Myocyte (in vitro differentiated cells): ENCODE measurements at regions not wholly inside any gene's neighbourhood (a gene's known extent, or its start where the extent isn't known, plus 50 kb on each side); places are given as distances from the start of the nearest gene placed in this dataset.

Experiments used
- DNase-seq: peaks from one replicate; pipeline ENCODE4 v3.0.0-alpha.2; 2012; ENCODE audit warnings: low read depth

GRCh38 chr17:57174591-57174990, 81.7 kb upstream of the MSI2 start:
- no peak for DNase-seq

GRCh38 chr17:57178839-57179238, 77.5 kb upstream of the MSI2 start:
- DNase-seq, result no peak

DNA sequence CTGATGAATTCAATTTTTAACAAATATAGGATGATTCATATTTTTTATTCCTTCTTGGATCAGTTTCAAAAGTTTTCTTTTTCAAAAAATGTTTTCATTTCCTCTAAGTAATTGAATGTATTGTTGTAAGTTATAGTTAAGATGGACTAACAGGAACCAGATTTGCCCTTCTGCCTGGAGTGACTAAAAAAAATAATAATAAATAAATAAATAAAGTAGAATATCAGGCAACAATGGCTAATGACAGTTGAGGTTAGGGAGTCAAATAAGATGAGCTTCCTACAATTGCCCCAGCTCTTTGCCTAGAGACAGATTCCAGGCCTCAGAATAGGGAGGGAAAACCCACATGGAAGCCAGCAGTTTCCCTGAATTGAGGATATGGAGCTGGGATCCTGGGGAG, 73.7 kb upstream of the MSI2 start:
- no peak for DNase-seq

DNA sequence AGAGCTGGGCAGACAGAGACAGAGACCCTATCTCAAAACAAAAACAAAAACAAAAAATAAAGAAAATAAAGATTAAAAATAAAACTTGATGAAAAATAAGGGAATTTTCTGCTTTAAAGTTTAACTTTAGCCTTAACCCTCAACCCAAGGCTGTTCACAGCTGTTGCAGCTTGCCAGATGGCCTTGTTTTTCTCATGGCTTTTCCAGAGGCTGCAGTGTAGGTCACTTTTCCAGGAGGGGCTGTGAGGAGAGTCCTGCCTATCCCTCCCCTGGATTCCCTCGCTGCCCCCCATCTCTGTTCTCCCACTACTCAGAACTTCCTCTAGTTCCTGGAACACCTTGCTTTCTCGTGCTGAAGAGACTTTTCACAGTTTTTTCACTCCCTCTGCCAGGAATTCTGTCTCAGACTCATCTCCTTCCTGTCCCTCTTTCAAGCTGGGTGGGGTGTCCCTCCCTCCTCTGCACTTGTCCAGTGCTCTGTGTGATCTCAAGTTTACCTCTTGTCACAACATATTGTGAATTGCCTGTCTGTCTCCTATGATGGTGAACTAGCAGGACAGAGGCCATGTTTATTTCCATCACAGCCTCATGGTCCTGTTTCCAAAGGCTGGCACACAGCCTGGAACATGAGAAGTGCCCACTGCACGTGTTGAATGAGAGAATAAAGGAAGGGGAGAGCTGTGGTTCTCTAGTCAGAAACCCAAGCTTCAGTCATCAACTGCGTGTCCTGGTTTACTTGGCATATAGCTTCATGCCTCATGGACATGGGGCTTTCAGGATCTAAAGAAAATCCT, 69.9 kb upstream of the MSI2 start:
- DNase-seq, result peak; percentile 78

DNA sequence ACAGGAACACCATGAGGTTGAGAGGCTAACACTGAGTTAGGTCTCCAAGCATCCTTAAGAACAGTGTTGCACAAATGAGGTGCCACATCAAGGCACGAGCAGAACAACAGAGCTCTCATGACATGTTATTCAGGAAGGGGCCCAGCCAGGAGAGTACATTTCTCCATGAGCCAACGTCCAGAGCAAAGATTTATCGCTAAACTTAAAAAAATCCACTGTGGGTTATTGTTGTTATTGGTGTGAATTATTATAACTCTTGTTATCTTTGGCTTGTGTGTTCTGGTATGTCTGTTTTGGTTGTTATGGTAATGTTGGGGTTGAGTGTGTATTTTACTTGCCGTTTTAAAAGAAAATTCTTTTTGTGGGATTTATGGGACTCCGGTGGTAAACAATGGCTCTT, 68.9 kb upstream of the MSI2 start:
- DNase-seq, result no peak

GRCh38 chr17:57195785-57196460, 60.4 kb upstream of the MSI2 start:
- DNase-seq, result no peak

DNA sequence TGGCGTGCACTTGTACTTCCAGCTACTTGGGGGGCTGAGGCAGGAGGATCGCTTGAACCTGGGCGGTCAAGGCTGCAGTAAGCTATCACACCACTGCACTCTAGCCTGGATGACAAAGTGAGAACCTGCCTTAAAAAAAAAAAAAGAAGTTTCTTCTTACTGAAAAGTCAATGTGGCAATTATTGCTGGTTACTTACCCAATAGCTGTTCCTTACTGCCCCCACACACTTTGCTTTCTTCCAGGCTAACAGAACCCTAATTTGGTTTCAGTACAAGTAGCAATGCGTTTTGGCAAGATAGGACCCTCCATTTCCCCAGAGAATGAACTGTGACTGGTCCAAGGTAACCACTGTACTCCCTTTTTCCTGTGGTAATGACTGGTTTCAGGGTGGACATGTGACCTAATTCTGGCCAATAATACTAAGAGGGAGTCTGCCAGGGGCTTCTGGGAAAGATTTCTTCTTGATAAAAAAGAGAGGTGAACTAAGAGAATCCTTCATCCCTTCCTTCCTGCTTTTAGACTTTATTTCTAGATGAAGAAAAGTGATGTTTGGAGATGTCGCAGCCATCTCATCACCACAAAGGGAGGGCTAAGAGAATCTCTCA, 58.8 kb upstream of the MSI2 start:
- no peak for DNase-seq

GRCh38 chr17:57201481-57201880, 54.8 kb upstream of the MSI2 start:
- peak; percentile 32 for DNase-seq

GRCh38 chr17:57203040-57203439, 53.3 kb upstream of the MSI2 start:
- DNase-seq, result no peak
